ENCODE measurements at regions not wholly inside any gene's neighbourhood (a gene's known extent, or its start where the extent isn't known, plus 50 kb on each side); places are given as distances from the start of the nearest gene placed in this dataset.

GRCh38 chr3:22581007-22581406 lies 622.1 kb upstream of the UBE2E2 start:
- H3K9me3 ChIP-seq (ENCODE audit: control insufficient read depth, low read length, poor library complexity, severe bottlenecking), result no peaks in the 10 kb centered on the region
- Mint-ChIP-seq H3K27me3 (no peaks in the 10 kb centered on the region), H3K27ac (no peak overlapping the region), H3K4me3 (no peak overlapping the region), H3K36me3 (ENCODE audit: low read depth) (no peaks in the 10 kb centered on the region), H3K4me1 (no peaks in the 10 kb centered on the region)
- DNase-seq (no peak), ATAC-seq (no peak)

- no peak for DNase-seq
- no peaks in the 10 kb centered on the region for H3K27me3 Mint-ChIP-seq
- no peaks in the 10 kb centered on the region for H3K9me3 ChIP-seq (ENCODE audit: control insufficient read depth, low read length, poor library complexity, severe bottlenecking)
- no peaks in the 10 kb centered on the region for H3K36me3 Mint-ChIP-seq (ENCODE audit: low read depth)
- H3K4me3 Mint-ChIP-seq, result no peak overlapping the region
- no peak for ATAC-seq
- no peaks in the 10 kb centered on the region for H3K4me1 Mint-ChIP-seq
- no peak overlapping the region for H3K27ac Mint-ChIP-seq
Measured at GRCh38 chr3:22582266-22582665, 620.9 kb upstream of the UBE2E2 start.

- no peak for ATAC-seq
Measured at GRCh38 chr3:22585504-22585903, 617.6 kb upstream of the UBE2E2 start.

GRCh38 chr3:22585911-22586310 lies 617.2 kb upstream of the UBE2E2 start:
- no peak overlapping the region for H3K27ac Mint-ChIP-seq
- no peaks in the 10 kb centered on the region for H3K27me3 Mint-ChIP-seq
- H3K36me3 Mint-ChIP-seq (ENCODE audit: low read depth), result no peaks in the 10 kb centered on the region
- no peaks in the 10 kb centered on the region for H3K4me1 Mint-ChIP-seq
- DNase-seq (no peak), ATAC-seq (no peak)
- H3K4me3 Mint-ChIP-seq, result no peak overlapping the region
- H3K9me3 ChIP-seq (ENCODE audit: control insufficient read depth, low read length, poor library complexity, severe bottlenecking), result no peaks in the 10 kb centered on the region

More at GRCh38 chr3:22585504-22585903, 617.6 kb upstream of the UBE2E2 start:
- Mint-ChIP-seq H3K36me3 (ENCODE audit: low read depth) (no peaks in the 10 kb centered on the region), H3K4me3 (no peak overlapping the region), H3K27me3 (no peaks in the 10 kb centered on the region), H3K4me1 (no peaks in the 10 kb centered on the region), H3K27ac (no peak overlapping the region)
- no peaks in the 10 kb centered on the region for H3K9me3 ChIP-seq (ENCODE audit: control insufficient read depth, low read length, poor library complexity, severe bottlenecking)
- no peak for DNase-seq

GRCh38 chr3:22587446-22587845 lies 615.7 kb upstream of the UBE2E2 start:
- Mint-ChIP-seq H3K27me3 (no peaks in the 10 kb centered on the region), H3K4me1 (no peaks in the 10 kb centered on the region), H3K4me3 (no peak overlapping the region), H3K36me3 (ENCODE audit: low read depth) (no peaks in the 10 kb centered on the region), H3K27ac (no peak overlapping the region)
- DNase-seq (no peak), ATAC-seq (no peak)
- H3K9me3 ChIP-seq (ENCODE audit: control insufficient read depth, low read length, poor library complexity, severe bottlenecking), result no peaks in the 10 kb centered on the region

- Mint-ChIP-seq H3K4me3 (no peak overlapping the region), H3K27me3 (no peaks in the 10 kb centered on the region), H3K4me1 (no peaks in the 10 kb centered on the region), H3K36me3 (ENCODE audit: low read depth) (no peaks in the 10 kb centered on the region), H3K27ac (no peak overlapping the region)
- ATAC-seq (no peak), DNase-seq (no peak)
- no peaks in the 10 kb centered on the region for H3K9me3 ChIP-seq (ENCODE audit: control insufficient read depth, low read length, poor library complexity, severe bottlenecking)
Measured at GRCh38 chr3:22593638-22594037, 609.5 kb upstream of the UBE2E2 start.

GRCh38 chr3:22594990-22595389 lies 608.1 kb upstream of the UBE2E2 start:
- ATAC-seq, result no peak
- Mint-ChIP-seq H3K27me3 (no peaks in the 10 kb centered on the region), H3K27ac (no peak overlapping the region), H3K4me1 (no peaks in the 10 kb centered on the region), H3K36me3 (ENCODE audit: low read depth) (no peaks in the 10 kb centered on the region), H3K4me3 (no peak overlapping the region)
- no peak for DNase-seq
- H3K9me3 ChIP-seq (ENCODE audit: control insufficient read depth, low read length, poor library complexity, severe bottlenecking), result no peaks in the 10 kb centered on the region

- no peaks in the 10 kb centered on the region for H3K36me3 Mint-ChIP-seq (ENCODE audit: low read depth)
- no peaks in the 10 kb centered on the region for H3K9me3 ChIP-seq (ENCODE audit: control insufficient read depth, low read length, poor library complexity, severe bottlenecking)
- no peak overlapping the region for H3K4me3 Mint-ChIP-seq
- H3K27ac Mint-ChIP-seq, result no peak overlapping the region
- H3K27me3 Mint-ChIP-seq, result no peaks in the 10 kb centered on the region
- DNase-seq (no peak), ATAC-seq (no peak)
- H3K4me1 Mint-ChIP-seq, result no peaks in the 10 kb centered on the region
Measured at GRCh38 chr3:22606461-22606860, 596.7 kb upstream of the UBE2E2 start.

GRCh38 chr3:22606938-22607337 lies 596.2 kb upstream of the UBE2E2 start:
- H3K27ac Mint-ChIP-seq, result no peak overlapping the region
- no peak for ATAC-seq
- no peak overlapping the region for H3K4me3 Mint-ChIP-seq
- H3K36me3 Mint-ChIP-seq (ENCODE audit: low read depth), result no peaks in the 10 kb centered on the region
- DNase-seq, result no peak
- H3K4me1 Mint-ChIP-seq, result no peaks in the 10 kb centered on the region
- no peaks in the 10 kb centered on the region for H3K27me3 Mint-ChIP-seq
- no peaks in the 10 kb centered on the region for H3K9me3 ChIP-seq (ENCODE audit: control insufficient read depth, low read length, poor library complexity, severe bottlenecking)

GRCh38 chr3:22608093-22608492 lies 595.0 kb upstream of the UBE2E2 start:
- ATAC-seq (no peak), DNase-seq (no peak)
- H3K9me3 ChIP-seq (ENCODE audit: control insufficient read depth, low read length, poor library complexity, severe bottlenecking), result no peaks in the 10 kb centered on the region
- H3K4me1 Mint-ChIP-seq, result no peaks in the 10 kb centered on the region
- H3K27ac Mint-ChIP-seq, result no peak overlapping the region
- H3K4me3 Mint-ChIP-seq, result no peak overlapping the region
- no peaks in the 10 kb centered on the region for H3K27me3 Mint-ChIP-seq
- H3K36me3 Mint-ChIP-seq (ENCODE audit: low read depth), result no peaks in the 10 kb centered on the region

- ATAC-seq, result no peak
Measured at GRCh38 chr3:22608721-22609120, 594.4 kb upstream of the UBE2E2 start.

GRCh38 chr3:22609139-22609538 lies 594.0 kb upstream of the UBE2E2 start:
- H3K9me3 ChIP-seq (ENCODE audit: control insufficient read depth, low read length, poor library complexity, severe bottlenecking), result no peaks in the 10 kb centered on the region
- no peak for ATAC-seq
- H3K4me3 Mint-ChIP-seq, result no peak overlapping the region
- no peak for DNase-seq
- no peak overlapping the region for H3K27ac Mint-ChIP-seq
- H3K36me3 Mint-ChIP-seq (ENCODE audit: low read depth), result no peaks in the 10 kb centered on the region
- H3K27me3 Mint-ChIP-seq, result no peaks in the 10 kb centered on the region
- no peaks in the 10 kb centered on the region for H3K4me1 Mint-ChIP-seq

More at GRCh38 chr3:22608721-22609120, 594.4 kb upstream of the UBE2E2 start:
- Mint-ChIP-seq H3K27ac (no peak overlapping the region), H3K36me3 (ENCODE audit: low read depth) (no peaks in the 10 kb centered on the region), H3K4me1 (no peaks in the 10 kb centered on the region), H3K27me3 (no peaks in the 10 kb centered on the region), H3K4me3 (no peak overlapping the region)
- H3K9me3 ChIP-seq (ENCODE audit: control insufficient read depth, low read length, poor library complexity, severe bottlenecking), result no peaks in the 10 kb centered on the region
- no peak for DNase-seq

- no peaks in the 10 kb centered on the region for H3K36me3 Mint-ChIP-seq (ENCODE audit: low read depth)
- H3K4me3 Mint-ChIP-seq, result no peak overlapping the region
- ATAC-seq (no peak), DNase-seq (no peak)
- no peak overlapping the region for H3K27ac Mint-ChIP-seq
- no peaks in the 10 kb centered on the region for H3K4me1 Mint-ChIP-seq
- no peaks in the 10 kb centered on the region for H3K27me3 Mint-ChIP-seq
- H3K9me3 ChIP-seq (ENCODE audit: control insufficient read depth, low read length, poor library complexity, severe bottlenecking), result no peaks in the 10 kb centered on the region
Measured at GRCh38 chr3:22612927-22613326, 590.2 kb upstream of the UBE2E2 start.

GRCh38 chr3:22615790-22616189 lies 587.3 kb upstream of the UBE2E2 start:
- DNase-seq (no peak), ATAC-seq (no peak)
- H3K27ac Mint-ChIP-seq, result no peak overlapping the region
- H3K9me3 ChIP-seq (ENCODE audit: control insufficient read depth, low read length, poor library complexity, severe bottlenecking), result no peaks in the 10 kb centered on the region
- no peak overlapping the region for H3K4me3 Mint-ChIP-seq
- H3K27me3 Mint-ChIP-seq, result no peaks in the 10 kb centered on the region
- no peaks in the 10 kb centered on the region for H3K4me1 Mint-ChIP-seq
- H3K36me3 Mint-ChIP-seq (ENCODE audit: low read depth), result no peaks in the 10 kb centered on the region

GRCh38 chr3:22617372-22617771 lies 585.8 kb upstream of the UBE2E2 start:
- Mint-ChIP-seq H3K27me3 (no peaks in the 10 kb centered on the region), H3K27ac (no peak overlapping the region), H3K4me1 (no peaks in the 10 kb centered on the region), H3K36me3 (ENCODE audit: low read depth) (no peaks in the 10 kb centered on the region), H3K4me3 (no peak overlapping the region)
- ATAC-seq (no peak), DNase-seq (no peak)
- no peaks in the 10 kb centered on the region for H3K9me3 ChIP-seq (ENCODE audit: control insufficient read depth, low read length, poor library complexity, severe bottlenecking)

Measured in T-helper 17 cell (primary cell).